PFSK-1 (cell line): ENCODE measurements at regions not wholly inside any gene's neighbourhood (a gene's known extent, or its start where the extent isn't known, plus 50 kb on each side); places are given as distances from the start of the nearest gene placed in this dataset.

ENCODE experiments used
- FOXP2 ChIP-seq: optimal IDR thresholded peaks from 2 replicates; pipeline ENCODE3; 2011; ENCODE audit warnings: borderline replicate concordance, control low read depth, inconsistent platforms; ENCODE audit not compliant: insufficient read depth; ENCODE audit errors: extremely low read length, extremely low read depth
- POLR2AphosphoS5 ChIP-seq: IDR thresholded peaks from 2 replicates; pipeline ENCODE4 v1.6.1; 2012; ENCODE audit warnings: low read depth, mild to moderate bottlenecking, control low read depth, low read length, moderate library complexity
- SIN3A ChIP-seq: IDR thresholded peaks from 2 replicates; pipeline ENCODE4 v1.6.1; 2012; ENCODE audit warnings: mild to moderate bottlenecking, low read length, moderate library complexity, borderline replicate concordance; ENCODE audit not compliant: insufficient read depth
- TAF1 ChIP-seq: IDR thresholded peaks from 2 replicates; pipeline ENCODE4 v1.6.1; 2012; ENCODE audit warnings: low read length, control low read depth, borderline replicate concordance; ENCODE audit not compliant: insufficient read depth
- TF ChIP-seq, protein P1 (sequence below), 2 experiments: IDR thresholded peaks; 2 replicates each; pipeline versions ENCODE4 v1.6.1 to v1.8.0; 2011 to 2012; ENCODE audit warnings: low read depth in 2 of 2, low read length in 2 of 2, control low read depth in 1 of 2, inconsistent platforms in 1 of 2, mild to moderate bottlenecking in 1 of 2, moderate library complexity in 1 of 2; ENCODE audit not compliant: insufficient read depth in 1 of 2

- TF ChIP-seq POLR2AphosphoS5 = no peak
- TF ChIP-seq, protein P1, sequence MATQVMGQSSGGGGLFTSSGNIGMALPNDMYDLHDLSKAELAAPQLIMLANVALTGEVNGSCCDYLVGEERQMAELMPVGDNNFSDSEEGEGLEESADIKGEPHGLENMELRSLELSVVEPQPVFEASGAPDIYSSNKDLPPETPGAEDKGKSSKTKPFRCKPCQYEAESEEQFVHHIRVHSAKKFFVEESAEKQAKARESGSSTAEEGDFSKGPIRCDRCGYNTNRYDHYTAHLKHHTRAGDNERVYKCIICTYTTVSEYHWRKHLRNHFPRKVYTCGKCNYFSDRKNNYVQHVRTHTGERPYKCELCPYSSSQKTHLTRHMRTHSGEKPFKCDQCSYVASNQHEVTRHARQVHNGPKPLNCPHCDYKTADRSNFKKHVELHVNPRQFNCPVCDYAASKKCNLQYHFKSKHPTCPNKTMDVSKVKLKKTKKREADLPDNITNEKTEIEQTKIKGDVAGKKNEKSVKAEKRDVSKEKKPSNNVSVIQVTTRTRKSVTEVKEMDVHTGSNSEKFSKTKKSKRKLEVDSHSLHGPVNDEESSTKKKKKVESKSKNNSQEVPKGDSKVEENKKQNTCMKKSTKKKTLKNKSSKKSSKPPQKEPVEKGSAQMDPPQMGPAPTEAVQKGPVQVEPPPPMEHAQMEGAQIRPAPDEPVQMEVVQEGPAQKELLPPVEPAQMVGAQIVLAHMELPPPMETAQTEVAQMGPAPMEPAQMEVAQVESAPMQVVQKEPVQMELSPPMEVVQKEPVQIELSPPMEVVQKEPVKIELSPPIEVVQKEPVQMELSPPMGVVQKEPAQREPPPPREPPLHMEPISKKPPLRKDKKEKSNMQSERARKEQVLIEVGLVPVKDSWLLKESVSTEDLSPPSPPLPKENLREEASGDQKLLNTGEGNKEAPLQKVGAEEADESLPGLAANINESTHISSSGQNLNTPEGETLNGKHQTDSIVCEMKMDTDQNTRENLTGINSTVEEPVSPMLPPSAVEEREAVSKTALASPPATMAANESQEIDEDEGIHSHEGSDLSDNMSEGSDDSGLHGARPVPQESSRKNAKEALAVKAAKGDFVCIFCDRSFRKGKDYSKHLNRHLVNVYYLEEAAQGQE (IDR thresholded peaks at IDR 0.05; ENCODE audit: insufficient read depth in 1 of 2, low read depth in 2 of 2, low read length in 2 of 2) = no peak
- TF ChIP-seq SIN3A = no peak
- no peak for TF ChIP-seq FOXP2
- TF ChIP-seq TAF1 = no peak
Observed at GRCh38 chr5:165370233-165370632, 1864.8 kb downstream of the MAT2B start.

GRCh38 chr5:165370794-165371193 lies 1865.4 kb downstream of the MAT2B start:
- TF ChIP-seq SIN3A = no peak
- TF ChIP-seq, protein P1 (IDR thresholded peaks at IDR 0.05; ENCODE audit: insufficient read depth in 1 of 2, low read depth in 2 of 2, low read length in 2 of 2) = no peak
- TF ChIP-seq TAF1 = no peak
- no peak for TF ChIP-seq FOXP2
- no peak for TF ChIP-seq POLR2AphosphoS5

DNA sequence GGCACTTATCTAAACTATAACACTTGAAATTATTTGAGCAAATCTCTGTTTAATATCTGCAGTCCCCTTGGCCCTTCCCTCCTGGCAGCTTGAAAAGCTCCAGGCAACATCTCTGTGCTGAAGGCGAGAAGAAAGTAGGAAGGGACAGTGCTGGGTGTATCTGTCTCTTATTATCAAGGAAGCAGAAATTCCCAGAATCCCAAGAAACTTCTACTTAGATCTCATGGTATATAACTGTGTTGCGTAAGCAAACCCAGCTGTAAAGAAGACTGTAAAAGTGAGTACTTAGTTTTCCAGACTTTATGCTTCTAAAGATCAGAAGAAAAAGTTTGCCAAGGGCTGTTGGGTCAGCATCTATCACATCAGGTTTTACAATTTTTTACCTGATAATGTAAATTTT lies 1869.8 kb downstream of the MAT2B start:
- TF ChIP-seq POLR2AphosphoS5 (no peak), FOXP2 (no peak), SIN3A (no peak), TAF1 (no peak)
- TF ChIP-seq, protein P1 (IDR thresholded peaks at IDR 0.05; ENCODE audit: insufficient read depth in 1 of 2, low read depth in 2 of 2, low read length in 2 of 2) = no peak

GRCh38 chr5:165393839-165394238 lies 1888.4 kb downstream of the MAT2B start:
- TF ChIP-seq, protein P1 (IDR thresholded peaks at IDR 0.05; ENCODE audit: insufficient read depth in 1 of 2, low read depth in 2 of 2, low read length in 2 of 2) = no peak
- TF ChIP-seq FOXP2 (no peak), SIN3A (no peak), TAF1 (no peak), POLR2AphosphoS5 (no peak)

GRCh38 chr5:165397516-165397915 lies 1892.1 kb downstream of the MAT2B start:
- no peak for TF ChIP-seq TAF1
- TF ChIP-seq FOXP2 = no peak
- no peak for TF ChIP-seq POLR2AphosphoS5
- no peak for TF ChIP-seq SIN3A
- TF ChIP-seq, protein P1 (IDR thresholded peaks at IDR 0.05; ENCODE audit: insufficient read depth in 1 of 2, low read depth in 2 of 2, low read length in 2 of 2) = no peak
